ENCODE measurements at regions not wholly inside any gene's neighbourhood (a gene's known extent, or its start where the extent isn't known, plus 50 kb on each side); places are given as distances from the start of the nearest gene placed in this dataset.

DNA sequence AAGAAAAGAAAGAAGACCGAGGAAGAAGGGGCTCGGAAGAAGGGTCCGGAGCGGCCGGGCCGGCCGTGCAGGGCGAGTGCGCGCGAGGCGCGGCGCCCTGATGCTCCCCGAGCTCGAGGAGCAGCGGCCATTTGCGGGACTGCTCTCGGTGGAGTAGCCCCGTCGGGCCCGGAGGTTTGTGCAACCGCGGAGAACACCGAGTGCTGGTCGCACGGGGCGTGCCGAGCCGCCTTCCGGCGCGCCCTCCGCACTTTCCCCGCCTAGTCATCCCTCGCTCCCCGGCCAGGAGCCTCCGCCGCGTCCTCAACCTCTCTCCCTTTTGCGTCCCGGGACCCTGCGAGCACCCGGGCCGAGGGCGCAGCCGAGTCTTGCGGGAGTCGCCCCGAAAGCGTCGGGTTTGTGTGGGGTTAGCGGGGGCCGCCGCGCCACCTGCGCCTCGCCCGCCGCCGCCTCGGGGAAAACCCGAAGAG lies 127.4 kb downstream of the LAS1L start:
- TF ChIP-seq POLR2AphosphoS5 (IDR thresholded peaks at IDR 0.05) (no peak), CTCF (IDR thresholded peaks at IDR 0.05) (no peak), EP300 (IDR thresholded peaks at IDR 0.05; ENCODE audit: low read depth) (no peak), POLR2A (IDR thresholded peaks at IDR 0.05) (no peak)
